ENCODE measurements at regions not wholly inside any gene's neighbourhood (a gene's known extent, or its start where the extent isn't known, plus 50 kb on each side); places are given as distances from the start of the nearest gene placed in this dataset.
A peak's percentile ranks its signal among the peaks of the same experiment; 100 is the strongest.

DNA sequence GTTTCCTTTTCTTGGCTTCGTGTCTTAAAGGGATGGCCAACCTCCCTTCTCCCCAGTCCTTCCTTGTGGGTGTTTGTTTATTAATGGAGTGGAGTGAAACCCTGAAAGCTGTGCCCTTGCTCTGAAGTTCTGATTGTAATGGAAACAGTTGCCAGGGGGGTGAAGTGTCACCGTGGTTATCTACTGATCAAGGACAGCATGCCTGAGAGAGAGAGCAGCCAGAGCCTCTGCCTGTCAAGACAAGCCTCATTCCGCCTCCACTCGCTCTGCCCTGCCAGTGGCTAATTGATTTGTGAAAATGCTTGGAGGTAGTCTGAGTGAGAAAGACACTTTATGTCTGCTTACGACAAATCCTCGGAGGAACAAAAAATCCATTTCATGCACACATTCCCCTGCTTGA is 143.7 kb upstream of the SLC30A5 start:
- peak; percentile 31; the same call in 1 of the 3 replicates for ATAC-seq
- TF ChIP-seq ESRRG (CRISPR knock-in tag; IDR thresholded peaks at IDR 0.05) (no peak), ZNF70 (CRISPR knock-in tag; IDR thresholded peaks at IDR 0.05) (peak; percentile 63)

DNA sequence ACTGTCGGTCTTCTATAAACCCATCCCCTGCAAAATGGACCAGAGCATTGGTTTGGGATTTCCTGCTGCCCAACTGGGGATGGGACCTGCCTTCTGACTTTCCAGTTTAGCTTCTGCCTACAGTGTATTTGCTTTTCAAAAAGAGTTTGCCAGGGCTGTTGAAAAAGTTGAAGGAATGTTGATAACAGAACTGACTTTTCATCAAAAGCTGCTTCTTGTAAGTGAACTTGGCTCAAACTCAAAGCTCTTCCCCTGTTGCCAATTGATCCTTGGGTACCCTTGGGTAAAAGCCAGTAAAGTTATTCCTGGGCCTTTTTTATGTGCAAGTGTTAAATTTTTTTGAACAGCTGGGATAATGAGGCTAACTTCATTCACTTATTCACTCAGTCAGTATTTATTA is 142.9 kb upstream of the SLC30A5 start:
- no peak for TF ChIP-seq ZFP3 (CRISPR knock-in tag; IDR thresholded peaks at IDR 0.05)
- TF ChIP-seq ZC3H10 (CRISPR knock-in tag; IDR thresholded peaks at IDR 0.05): no peak
- TF ChIP-seq, protein P1, sequence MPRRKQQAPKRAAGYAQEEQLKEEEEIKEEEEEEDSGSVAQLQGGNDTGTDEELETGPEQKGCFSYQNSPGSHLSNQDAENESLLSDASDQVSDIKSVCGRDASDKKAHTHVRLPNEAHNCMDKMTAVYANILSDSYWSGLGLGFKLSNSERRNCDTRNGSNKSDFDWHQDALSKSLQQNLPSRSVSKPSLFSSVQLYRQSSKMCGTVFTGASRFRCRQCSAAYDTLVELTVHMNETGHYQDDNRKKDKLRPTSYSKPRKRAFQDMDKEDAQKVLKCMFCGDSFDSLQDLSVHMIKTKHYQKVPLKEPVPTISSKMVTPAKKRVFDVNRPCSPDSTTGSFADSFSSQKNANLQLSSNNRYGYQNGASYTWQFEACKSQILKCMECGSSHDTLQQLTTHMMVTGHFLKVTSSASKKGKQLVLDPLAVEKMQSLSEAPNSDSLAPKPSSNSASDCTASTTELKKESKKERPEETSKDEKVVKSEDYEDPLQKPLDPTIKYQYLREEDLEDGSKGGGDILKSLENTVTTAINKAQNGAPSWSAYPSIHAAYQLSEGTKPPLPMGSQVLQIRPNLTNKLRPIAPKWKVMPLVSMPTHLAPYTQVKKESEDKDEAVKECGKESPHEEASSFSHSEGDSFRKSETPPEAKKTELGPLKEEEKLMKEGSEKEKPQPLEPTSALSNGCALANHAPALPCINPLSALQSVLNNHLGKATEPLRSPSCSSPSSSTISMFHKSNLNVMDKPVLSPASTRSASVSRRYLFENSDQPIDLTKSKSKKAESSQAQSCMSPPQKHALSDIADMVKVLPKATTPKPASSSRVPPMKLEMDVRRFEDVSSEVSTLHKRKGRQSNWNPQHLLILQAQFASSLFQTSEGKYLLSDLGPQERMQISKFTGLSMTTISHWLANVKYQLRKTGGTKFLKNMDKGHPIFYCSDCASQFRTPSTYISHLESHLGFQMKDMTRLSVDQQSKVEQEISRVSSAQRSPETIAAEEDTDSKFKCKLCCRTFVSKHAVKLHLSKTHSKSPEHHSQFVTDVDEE (CRISPR knock-in tag; IDR thresholded peaks at IDR 0.05): no peak
- no peak for TF ChIP-seq RARB (CRISPR knock-in tag; IDR thresholded peaks at IDR 0.05)
- TF ChIP-seq ESRRG (CRISPR knock-in tag; IDR thresholded peaks at IDR 0.05): no peak
- ATAC-seq: no peak

DNA sequence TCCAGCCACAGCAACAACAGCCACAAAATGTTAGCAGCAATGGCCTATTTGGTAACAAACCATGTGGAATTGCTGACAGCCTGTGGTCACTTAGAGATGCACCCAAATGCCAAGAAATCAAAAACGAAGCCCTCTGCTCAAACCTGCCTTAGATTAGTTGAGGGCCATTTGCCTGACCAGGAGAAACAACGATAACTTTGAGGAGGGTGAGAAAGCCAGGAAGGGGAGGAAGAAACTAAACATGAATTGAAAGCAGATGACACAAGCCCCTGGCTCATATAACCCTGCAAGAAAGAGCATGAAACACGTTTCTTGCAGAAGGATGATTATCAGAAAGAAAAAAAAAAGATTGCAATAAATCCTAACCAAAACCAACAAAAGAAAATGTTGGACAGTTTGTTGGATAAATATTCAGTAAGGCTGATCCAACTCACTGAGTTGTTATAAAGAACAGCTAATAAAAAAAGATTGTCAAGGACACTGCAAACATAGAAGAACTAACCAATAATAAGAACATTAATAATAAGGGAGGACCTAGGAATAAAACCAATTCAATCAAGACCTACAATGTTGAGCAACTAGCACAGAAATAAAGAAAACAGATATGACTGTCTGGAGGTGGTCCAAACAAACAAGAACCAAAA is 140.5 kb upstream of the SLC30A5 start:
- TF ChIP-seq ZNF70 (CRISPR knock-in tag; IDR thresholded peaks at IDR 0.05) (no peak), SNAI2 (CRISPR knock-in tag; IDR thresholded peaks at IDR 0.05) (no peak), PPARA (CRISPR knock-in tag; IDR thresholded peaks at IDR 0.05; ENCODE audit: borderline replicate concordance) (no peak), RARB (CRISPR knock-in tag; IDR thresholded peaks at IDR 0.05) (no peak), TOX (CRISPR knock-in tag; IDR thresholded peaks at IDR 0.05; ENCODE audit: borderline replicate concordance) (no peak), ARNTL (CRISPR knock-in tag; IDR thresholded peaks at IDR 0.05; ENCODE audit: borderline replicate concordance, low read depth) (no peak), ESRRG (CRISPR knock-in tag; IDR thresholded peaks at IDR 0.05) (no peak), GLIS3 (CRISPR knock-in tag; IDR thresholded peaks at IDR 0.05) (no peak), BACH2 (CRISPR knock-in tag; IDR thresholded peaks at IDR 0.05; ENCODE audit: borderline replicate concordance) (no peak), ZFP3 (CRISPR knock-in tag; IDR thresholded peaks at IDR 0.05) (no peak)
- TF ChIP-seq, protein P2, sequence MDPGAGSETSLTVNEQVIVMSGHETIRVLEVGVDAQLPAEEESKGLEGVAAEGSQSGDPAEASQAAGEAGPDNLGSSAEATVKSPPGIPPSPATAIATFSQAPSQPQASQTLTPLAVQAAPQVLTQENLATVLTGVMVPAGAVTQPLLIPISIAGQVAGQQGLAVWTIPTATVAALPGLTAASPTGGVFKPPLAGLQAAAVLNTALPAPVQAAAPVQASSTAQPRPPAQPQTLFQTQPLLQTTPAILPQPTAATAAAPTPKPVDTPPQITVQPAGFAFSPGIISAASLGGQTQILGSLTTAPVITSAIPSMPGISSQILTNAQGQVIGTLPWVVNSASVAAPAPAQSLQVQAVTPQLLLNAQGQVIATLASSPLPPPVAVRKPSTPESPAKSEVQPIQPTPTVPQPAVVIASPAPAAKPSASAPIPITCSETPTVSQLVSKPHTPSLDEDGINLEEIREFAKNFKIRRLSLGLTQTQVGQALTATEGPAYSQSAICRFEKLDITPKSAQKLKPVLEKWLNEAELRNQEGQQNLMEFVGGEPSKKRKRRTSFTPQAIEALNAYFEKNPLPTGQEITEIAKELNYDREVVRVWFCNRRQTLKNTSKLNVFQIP (CRISPR knock-in tag; IDR thresholded peaks at IDR 0.05; ENCODE audit: borderline replicate concordance, low read depth): no peak
- TF ChIP-seq, protein P3, sequence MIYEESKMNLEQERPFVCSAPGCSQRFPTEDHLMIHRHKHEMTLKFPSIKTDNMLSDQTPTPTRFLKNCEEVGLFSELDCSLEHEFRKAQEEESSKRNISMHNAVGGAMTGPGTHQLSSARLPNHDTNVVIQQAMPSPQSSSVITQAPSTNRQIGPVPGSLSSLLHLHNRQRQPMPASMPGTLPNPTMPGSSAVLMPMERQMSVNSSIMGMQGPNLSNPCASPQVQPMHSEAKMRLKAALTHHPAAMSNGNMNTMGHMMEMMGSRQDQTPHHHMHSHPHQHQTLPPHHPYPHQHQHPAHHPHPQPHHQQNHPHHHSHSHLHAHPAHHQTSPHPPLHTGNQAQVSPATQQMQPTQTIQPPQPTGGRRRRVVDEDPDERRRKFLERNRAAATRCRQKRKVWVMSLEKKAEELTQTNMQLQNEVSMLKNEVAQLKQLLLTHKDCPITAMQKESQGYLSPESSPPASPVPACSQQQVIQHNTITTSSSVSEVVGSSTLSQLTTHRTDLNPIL (CRISPR knock-in tag; IDR thresholded peaks at IDR 0.05; ENCODE audit: low read depth): no peak
- TF ChIP-seq, protein P4, sequence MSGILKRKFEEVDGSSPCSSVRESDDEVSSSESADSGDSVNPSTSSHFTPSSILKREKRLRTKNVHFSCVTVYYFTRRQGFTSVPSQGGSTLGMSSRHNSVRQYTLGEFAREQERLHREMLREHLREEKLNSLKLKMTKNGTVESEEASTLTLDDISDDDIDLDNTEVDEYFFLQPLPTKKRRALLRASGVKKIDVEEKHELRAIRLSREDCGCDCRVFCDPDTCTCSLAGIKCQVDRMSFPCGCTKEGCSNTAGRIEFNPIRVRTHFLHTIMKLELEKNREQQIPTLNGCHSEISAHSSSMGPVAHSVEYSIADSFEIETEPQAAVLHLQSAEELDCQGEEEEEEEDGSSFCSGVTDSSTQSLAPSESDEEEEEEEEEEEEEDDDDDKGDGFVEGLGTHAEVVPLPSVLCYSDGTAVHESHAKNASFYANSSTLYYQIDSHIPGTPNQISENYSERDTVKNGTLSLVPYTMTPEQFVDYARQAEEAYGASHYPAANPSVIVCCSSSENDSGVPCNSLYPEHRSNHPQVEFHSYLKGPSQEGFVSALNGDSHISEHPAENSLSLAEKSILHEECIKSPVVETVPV (CRISPR knock-in tag; IDR thresholded peaks at IDR 0.05): no peak
- no peak for ATAC-seq

DNA sequence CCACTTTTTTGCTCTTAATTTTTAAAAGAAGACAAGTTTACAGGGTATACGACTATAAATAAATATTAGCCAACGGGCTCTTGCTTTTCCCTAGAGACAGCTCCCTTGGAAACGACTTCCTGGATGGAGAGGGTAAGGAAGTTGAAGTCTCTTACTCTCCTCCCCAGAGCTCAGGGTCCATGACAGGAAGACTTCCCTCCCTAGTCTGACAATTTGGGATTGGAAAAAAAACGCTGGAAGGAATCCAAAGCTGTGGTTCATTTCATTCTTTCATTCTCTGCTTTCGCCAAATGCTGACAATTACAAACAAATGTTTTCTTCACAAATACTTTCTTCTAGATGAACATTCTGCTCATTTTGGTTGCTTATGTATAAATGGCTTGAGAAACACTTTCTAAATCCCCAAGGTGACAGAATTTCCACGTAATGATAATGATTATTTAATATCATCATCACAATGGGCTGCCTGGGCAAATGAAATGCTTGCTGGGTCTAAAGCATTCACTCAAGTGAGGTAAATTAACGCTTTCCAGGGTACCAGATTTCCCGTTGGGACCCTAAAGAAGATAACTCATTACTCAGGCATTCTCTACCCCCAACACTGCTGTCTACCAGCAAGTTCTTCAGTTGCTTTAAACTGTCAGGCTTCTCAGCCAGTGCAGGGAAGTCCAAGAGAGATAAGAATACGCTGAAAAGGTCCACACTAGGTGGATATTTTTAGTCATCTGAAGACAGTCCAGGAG is 139.8 kb upstream of the SLC30A5 start:
- TF ChIP-seq ZFP3 (CRISPR knock-in tag; IDR thresholded peaks at IDR 0.05) (no peak), ZC3H10 (CRISPR knock-in tag; IDR thresholded peaks at IDR 0.05) (no peak), GLIS3 (CRISPR knock-in tag; IDR thresholded peaks at IDR 0.05) (no peak), TOX (CRISPR knock-in tag; IDR thresholded peaks at IDR 0.05; ENCODE audit: borderline replicate concordance) (no peak)
- TF ChIP-seq, protein P5, sequence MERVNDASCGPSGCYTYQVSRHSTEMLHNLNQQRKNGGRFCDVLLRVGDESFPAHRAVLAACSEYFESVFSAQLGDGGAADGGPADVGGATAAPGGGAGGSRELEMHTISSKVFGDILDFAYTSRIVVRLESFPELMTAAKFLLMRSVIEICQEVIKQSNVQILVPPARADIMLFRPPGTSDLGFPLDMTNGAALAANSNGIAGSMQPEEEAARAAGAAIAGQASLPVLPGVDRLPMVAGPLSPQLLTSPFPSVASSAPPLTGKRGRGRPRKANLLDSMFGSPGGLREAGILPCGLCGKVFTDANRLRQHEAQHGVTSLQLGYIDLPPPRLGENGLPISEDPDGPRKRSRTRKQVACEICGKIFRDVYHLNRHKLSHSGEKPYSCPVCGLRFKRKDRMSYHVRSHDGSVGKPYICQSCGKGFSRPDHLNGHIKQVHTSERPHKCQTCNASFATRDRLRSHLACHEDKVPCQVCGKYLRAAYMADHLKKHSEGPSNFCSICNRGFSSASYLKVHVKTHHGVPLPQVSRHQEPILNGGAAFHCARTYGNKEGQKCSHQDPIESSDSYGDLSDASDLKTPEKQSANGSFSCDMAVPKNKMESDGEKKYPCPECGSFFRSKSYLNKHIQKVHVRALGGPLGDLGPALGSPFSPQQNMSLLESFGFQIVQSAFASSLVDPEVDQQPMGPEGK (CRISPR knock-in tag; IDR thresholded peaks at IDR 0.05; ENCODE audit: borderline replicate concordance): no peak
- TF ChIP-seq, protein P2 (CRISPR knock-in tag; IDR thresholded peaks at IDR 0.05; ENCODE audit: borderline replicate concordance, low read depth): no peak
- no peak for ATAC-seq

Data from SK-N-SH treated with all-trans-retinoic acid at 6 μM for 48 hours (cell line).